ENCODE measurements at regions not wholly inside any gene's neighbourhood (a gene's known extent, or its start where the extent isn't known, plus 50 kb on each side); places are given as distances from the start of the nearest gene placed in this dataset.

GRCh38 chr5:68647743-68648142 is 432.2 kb downstream of the PIK3R1 start:
- TF ChIP-seq REST (IDR thresholded peaks at IDR 0.05; ENCODE audit: insufficient read depth in 1 of 2, low read depth in 2 of 2, low read length in 2 of 2) (no peak), SIN3A (IDR thresholded peaks at IDR 0.05; ENCODE audit: borderline replicate concordance, insufficient read depth, low read length) (no peak), TAF1 (IDR thresholded peaks at IDR 0.05; ENCODE audit: borderline replicate concordance, insufficient read depth, low read length) (no peak), POLR2AphosphoS5 (IDR thresholded peaks at IDR 0.05; ENCODE audit: low read depth, low read length) (no peak), FOXP2 (optimal IDR thresholded peaks at IDR 0.05; ENCODE audit: borderline replicate concordance, extremely low read depth, extremely low read length, insufficient read depth) (no peak)

- TF ChIP-seq SIN3A (IDR thresholded peaks at IDR 0.05; ENCODE audit: borderline replicate concordance, insufficient read depth, low read length) (no peak), POLR2AphosphoS5 (IDR thresholded peaks at IDR 0.05; ENCODE audit: low read depth, low read length) (no peak), REST (IDR thresholded peaks at IDR 0.05; ENCODE audit: insufficient read depth in 1 of 2, low read depth in 2 of 2, low read length in 2 of 2) (no peak), FOXP2 (optimal IDR thresholded peaks at IDR 0.05; ENCODE audit: borderline replicate concordance, extremely low read depth, extremely low read length, insufficient read depth) (no peak), TAF1 (IDR thresholded peaks at IDR 0.05; ENCODE audit: borderline replicate concordance, insufficient read depth, low read length) (no peak)
Observed at GRCh38 chr5:68648944-68649857, 433.6 kb downstream of the PIK3R1 start.

GRCh38 chr5:68652534-68652965 is 437.0 kb downstream of the PIK3R1 start:
- TF ChIP-seq REST (IDR thresholded peaks at IDR 0.05; ENCODE audit: insufficient read depth in 1 of 2, low read depth in 2 of 2, low read length in 2 of 2) (no peak), TAF1 (IDR thresholded peaks at IDR 0.05; ENCODE audit: borderline replicate concordance, insufficient read depth, low read length) (no peak), FOXP2 (optimal IDR thresholded peaks at IDR 0.05; ENCODE audit: borderline replicate concordance, extremely low read depth, extremely low read length, insufficient read depth) (no peak), SIN3A (IDR thresholded peaks at IDR 0.05; ENCODE audit: borderline replicate concordance, insufficient read depth, low read length) (no peak), POLR2AphosphoS5 (IDR thresholded peaks at IDR 0.05; ENCODE audit: low read depth, low read length) (no peak)

GRCh38 chr5:68653471-68653870 is 437.9 kb downstream of the PIK3R1 start:
- TF ChIP-seq SIN3A (IDR thresholded peaks at IDR 0.05; ENCODE audit: borderline replicate concordance, insufficient read depth, low read length) (no peak), TAF1 (IDR thresholded peaks at IDR 0.05; ENCODE audit: borderline replicate concordance, insufficient read depth, low read length) (no peak), FOXP2 (optimal IDR thresholded peaks at IDR 0.05; ENCODE audit: borderline replicate concordance, extremely low read depth, extremely low read length, insufficient read depth) (no peak), POLR2AphosphoS5 (IDR thresholded peaks at IDR 0.05; ENCODE audit: low read depth, low read length) (no peak), REST (IDR thresholded peaks at IDR 0.05; ENCODE audit: insufficient read depth in 1 of 2, low read depth in 2 of 2, low read length in 2 of 2) (no peak)

Data from PFSK-1 (cell line).